Esophagus muscularis mucosa (tissue), 3 donors: ENCODE measurements at regions not wholly inside any gene's neighbourhood (a gene's known extent, or its start where the extent isn't known, plus 50 kb on each side); places are given as distances from the start of the nearest gene placed in this dataset.

Experiments used
- POLR2A ChIP-seq: fragments of 450-650 bp; IDR thresholded peaks from one replicate; pipeline ENCODE4 v1.6.1; 2017; ENCODE audit warnings: antibody characterized with exemption, moderate library complexity, mild to moderate bottlenecking, low read depth
- POLR2AphosphoS5 ChIP-seq, 2 donors: sonication (generic); formaldehyde crosslinking; IDR thresholded peaks; one replicate each; pipeline ENCODE4 v1.6.1; 2017; ENCODE audit warnings: antibody characterized with exemption in 2 of 2
- TF ChIP-seq, protein P1 (sequence below), 3 experiments: fragments of 200-600 bp in 2 of 3; fragments of 450-650 bp in 1 of 3; sonication (generic) in 2 of 3; IDR thresholded peaks; one replicate each; pipeline ENCODE4 v1.5.1; 2017 to 2019; ENCODE audit warnings: antibody characterized with exemption in 3 of 3, mild to moderate bottlenecking in 2 of 3, moderate library complexity in 1 of 3

- TF ChIP-seq POLR2A (no peak), POLR2AphosphoS5 (IDR thresholded peaks at IDR 0.05) (no peak)
- TF ChIP-seq, protein P1, sequence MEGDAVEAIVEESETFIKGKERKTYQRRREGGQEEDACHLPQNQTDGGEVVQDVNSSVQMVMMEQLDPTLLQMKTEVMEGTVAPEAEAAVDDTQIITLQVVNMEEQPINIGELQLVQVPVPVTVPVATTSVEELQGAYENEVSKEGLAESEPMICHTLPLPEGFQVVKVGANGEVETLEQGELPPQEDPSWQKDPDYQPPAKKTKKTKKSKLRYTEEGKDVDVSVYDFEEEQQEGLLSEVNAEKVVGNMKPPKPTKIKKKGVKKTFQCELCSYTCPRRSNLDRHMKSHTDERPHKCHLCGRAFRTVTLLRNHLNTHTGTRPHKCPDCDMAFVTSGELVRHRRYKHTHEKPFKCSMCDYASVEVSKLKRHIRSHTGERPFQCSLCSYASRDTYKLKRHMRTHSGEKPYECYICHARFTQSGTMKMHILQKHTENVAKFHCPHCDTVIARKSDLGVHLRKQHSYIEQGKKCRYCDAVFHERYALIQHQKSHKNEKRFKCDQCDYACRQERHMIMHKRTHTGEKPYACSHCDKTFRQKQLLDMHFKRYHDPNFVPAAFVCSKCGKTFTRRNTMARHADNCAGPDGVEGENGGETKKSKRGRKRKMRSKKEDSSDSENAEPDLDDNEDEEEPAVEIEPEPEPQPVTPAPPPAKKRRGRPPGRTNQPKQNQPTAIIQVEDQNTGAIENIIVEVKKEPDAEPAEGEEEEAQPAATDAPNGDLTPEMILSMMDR (IDR thresholded peaks at IDR 0.05) = no peak
Measured at GRCh38 chr2:34523958-34524514, 924.9 kb upstream of the FAM98A start.
